Hypothalamus (tissue), 51 donors: ENCODE measurements at regions not wholly inside any gene's neighbourhood (a gene's known extent, or its start where the extent isn't known, plus 50 kb on each side); places are given as distances from the start of the nearest gene placed in this dataset.

Experiments
- DNase-seq, 51 donors: peaks; one replicate each; lab custom pipeline; 2025; lab: John Stamatoyannopoulos, UW

DNA sequence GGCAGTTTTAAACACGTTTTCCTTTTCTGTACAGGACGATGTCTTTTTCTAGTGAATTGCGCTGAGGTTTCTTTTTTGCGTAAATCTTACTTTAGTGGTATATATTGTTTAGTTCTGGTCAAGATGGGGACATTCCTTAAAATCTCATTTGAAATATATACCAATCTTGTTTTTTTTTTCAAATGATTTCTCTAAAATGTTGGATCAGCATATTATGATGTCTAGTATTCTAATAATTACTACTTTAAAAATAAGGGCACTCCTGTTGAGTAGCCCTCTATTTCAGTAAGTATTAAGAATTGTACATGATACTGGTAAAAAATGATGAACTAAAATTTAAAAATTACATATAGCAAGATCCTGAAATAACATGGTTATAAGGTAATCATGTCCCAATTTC is 224.1 kb upstream of the ARHGAP24 start:
- DNase-seq, result no peak

DNA sequence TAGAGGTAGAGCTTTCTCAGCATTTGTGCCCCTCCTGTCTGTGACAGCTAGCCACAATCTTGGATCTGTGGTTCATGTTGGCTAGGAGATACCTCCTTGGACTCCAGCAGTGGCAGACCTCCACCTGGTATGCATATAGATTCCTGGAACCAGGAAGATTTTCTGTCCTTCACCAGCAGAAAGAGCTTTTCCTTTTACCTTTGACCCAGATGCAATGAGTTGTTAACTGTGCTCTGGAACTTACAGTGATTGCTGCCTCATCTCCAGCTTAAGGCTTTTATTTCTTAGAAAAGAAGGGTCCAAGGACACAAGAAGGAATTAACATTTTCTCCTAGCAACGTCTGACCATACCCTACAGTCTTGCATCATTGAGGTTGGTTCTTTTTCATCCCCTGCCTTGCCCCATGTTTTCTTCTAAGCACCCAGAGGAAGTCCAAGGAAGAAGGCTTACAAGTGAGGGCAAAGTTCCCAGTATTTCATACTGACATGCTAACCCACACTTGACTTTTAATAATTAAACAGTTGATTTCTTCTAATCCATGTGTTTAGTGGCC is 217.1 kb upstream of the ARHGAP24 start:
- no peak for DNase-seq

DNA sequence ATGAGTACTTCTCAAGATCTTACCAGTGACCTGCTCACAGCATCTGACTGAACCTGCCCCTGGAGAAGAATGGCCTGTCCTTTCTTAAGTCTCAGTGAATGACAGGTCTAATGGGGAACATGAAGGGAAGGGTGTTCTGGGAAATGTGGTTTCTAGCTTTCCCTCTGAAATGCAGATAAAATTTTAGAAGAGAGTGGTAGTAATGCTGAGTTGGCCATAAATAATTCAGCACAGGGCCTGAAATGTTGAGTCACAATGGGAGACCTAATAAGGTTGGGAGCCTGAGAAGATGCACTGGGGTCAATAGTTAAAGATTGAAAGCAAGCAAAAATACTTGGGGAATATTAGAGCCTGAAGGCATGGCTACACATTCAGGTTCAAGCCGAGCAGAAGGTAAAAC is 214.9 kb upstream of the ARHGAP24 start:
- no peak for DNase-seq

DNA sequence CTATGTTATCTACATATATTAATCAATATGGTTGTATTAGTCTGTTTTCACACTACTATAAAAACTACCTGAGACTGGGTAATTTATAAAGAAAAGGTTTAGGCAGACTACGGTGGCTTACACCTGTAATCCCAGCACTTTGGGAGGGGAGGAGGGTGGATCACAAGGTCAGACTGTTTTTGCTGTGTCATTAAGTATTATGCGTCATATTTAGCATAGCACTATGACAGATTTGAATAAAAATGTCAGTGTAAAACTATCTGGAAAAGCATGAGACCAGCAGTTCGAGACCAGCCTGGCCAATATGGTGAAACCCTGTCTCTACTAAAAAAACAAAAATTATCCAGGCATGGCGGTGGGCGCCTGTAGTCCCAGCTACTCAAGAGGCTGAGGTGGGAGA is 209.7 kb upstream of the ARHGAP24 start:
- DNase-seq, result no peak

DNA sequence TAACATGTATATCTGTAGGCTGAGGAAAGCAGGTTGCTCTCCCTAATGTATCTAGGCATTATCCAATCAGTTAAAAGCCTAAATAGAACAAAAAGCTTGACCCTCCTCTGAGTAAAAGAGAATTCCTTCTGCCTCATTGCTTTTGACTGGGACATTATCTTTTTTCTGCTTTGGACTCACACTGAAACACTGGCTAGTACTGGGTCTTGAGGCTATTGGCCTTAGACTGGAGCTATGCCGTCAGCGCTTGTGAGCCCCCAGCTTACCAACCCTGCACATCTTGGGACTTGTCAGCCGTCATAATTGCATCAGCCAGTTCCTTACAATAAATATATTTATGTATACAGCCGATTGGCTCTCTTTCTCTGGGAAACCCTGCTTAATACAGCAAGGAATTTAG is 206.8 kb upstream of the ARHGAP24 start:
- DNase-seq, result no peak

DNA sequence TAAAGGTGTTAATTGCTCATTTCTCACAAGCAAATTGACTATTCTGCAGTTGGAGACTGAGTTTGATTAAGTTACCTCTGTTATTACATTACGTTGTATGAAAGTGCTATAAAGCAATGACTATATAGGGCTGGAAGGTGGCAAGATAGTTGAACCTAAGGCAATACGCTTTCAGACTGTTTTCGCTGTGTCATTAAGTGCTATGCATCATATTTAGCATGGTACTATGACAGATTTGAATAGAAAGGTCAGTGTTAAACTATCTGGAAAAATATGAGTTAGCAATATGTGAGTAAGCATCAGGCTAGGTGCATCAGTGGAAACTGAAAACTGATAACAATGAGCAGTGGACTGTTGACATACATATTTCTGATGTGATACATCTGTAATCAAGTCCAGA is 206.0 kb upstream of the ARHGAP24 start:
- no peak for DNase-seq

DNA sequence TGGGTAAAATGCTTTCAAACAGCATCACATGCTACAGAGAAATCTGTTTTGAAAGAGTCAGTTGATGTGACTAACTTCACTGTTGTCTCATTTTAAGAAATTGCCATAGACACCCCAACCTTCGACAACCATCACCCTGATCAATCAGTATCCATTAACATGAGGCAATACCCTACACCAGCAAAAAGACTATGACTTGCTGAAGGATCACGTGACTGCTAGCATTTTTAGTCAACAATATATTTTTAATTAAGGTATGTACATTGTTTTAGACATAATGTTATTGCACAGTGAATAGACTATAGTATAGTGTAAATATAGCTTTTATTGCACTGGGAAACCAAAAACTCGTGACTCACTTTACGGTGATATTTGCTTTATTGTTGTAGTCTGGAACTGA is 200.0 kb upstream of the ARHGAP24 start:
- no peak for DNase-seq

DNA sequence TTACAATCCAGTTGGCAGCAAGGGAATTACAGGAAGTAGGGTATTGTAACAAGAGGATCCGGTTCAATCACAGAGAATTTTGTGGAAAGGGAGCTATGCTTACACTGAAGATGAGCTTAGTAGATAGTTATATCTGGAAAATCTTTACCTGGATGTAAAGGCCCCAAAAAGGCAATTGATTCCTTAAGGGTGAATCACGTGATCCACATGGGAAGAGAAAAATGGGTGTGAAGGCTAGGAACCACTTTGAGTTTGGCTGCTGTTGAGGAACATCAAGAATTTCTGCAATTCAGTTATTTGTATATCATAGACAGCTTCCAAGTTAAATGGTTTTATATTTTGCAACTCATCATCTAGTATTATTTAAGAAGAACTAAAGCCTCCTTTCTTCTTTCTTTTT is 194.0 kb upstream of the ARHGAP24 start:
- DNase-seq, result no peak

DNA sequence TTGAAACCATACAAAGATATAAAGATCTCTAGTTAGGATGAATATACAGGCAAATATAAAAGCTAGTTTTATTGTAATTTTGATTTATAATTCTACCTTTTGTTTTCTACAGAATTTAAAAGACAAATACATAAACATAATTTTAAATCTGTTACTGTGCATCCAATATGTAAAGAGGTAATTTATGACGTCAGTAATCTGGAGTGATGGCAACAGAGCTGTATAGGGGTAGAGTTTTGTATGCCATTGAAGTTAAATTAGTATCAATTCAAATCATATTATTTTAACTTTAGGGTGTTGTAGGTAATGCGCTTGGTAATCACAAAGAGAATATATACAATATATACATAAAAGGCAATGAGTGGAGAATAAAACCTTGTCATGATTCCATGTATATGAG is 183.7 kb upstream of the ARHGAP24 start:
- no peak for DNase-seq

DNA sequence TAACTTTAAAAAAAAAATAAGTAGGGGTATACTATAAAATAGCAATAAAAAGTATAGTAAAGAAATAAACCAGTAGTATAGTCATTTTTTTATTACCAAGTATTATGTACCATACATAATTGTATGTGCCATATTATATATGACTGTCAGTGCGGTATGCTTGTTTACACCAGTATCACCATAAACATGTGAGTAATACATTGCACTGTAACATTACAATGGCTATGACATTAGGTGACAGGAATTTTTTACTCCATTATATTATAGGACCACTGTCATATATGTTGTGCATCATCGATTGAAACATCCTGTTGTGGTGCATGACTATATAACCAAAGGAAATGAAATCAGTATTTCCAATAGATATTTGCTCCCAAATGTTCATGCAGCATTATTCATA is 176.9 kb upstream of the ARHGAP24 start:
- no peak for DNase-seq

DNA sequence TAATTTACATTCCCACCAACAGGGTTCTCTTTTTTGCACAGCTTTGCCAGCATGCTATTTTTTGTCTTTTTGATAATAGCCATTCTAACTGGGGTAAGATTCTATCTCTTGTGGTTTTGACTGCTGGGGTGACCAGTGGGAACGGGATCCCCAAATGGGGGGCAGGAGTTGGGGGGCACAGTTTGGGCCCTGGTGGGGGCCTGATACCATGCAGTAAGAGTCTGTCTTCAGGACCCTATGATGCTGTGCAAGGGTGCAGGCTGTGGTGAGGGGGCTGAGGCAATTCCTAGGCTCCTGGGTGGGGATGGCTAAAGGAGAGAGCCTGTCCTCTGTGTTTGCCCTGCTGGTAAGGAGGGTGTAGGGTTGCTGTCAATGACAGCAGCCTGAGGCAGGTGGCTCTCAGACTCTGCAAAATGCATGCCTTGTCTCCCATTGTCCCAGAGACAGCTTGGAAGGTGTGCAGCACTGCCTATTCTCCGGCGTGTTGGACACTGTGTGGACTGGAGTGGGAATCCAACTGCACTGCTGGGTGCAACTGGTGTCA is 172.7 kb upstream of the ARHGAP24 start:
- DNase-seq, result no peak

DNA sequence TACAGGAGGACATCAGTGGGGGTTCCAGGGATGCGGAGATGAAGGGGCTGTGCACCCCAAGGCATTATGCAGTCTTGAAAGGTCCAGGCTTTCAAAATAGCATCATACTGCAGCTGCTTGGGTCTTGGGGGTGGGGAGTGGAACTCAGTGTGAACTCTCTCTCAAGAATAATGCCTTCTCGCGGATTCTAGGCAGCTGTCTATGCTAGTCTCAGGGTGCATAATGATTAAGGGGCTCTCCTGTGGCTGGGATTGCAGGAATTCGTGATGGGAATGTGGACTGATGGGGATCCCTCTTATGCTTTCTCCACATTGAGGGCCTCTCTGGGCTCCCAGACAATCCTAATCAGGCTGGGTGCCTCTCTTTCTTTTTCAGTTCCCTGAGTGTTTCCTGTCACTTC is 172.2 kb upstream of the ARHGAP24 start:
- no peak for DNase-seq

DNA sequence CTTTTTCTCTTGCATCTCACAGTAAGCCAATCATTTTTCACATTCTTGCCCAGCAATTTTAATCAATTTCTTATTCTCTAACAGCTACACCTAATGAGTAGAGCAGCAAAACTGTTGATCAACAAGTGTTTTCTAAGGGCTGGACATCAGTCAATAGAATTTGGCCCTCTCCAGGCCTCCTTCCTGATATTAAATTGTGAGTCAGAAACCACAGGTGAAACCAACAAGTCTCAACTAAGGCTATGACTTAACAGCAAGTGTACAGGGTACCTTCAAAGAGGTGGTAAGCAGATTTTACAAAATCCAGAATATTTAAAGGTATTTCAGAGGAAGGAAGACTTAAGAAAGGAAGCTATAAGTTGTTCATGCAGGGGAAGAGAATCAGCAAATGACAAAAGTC is 156.5 kb upstream of the ARHGAP24 start:
- no peak for DNase-seq

DNA sequence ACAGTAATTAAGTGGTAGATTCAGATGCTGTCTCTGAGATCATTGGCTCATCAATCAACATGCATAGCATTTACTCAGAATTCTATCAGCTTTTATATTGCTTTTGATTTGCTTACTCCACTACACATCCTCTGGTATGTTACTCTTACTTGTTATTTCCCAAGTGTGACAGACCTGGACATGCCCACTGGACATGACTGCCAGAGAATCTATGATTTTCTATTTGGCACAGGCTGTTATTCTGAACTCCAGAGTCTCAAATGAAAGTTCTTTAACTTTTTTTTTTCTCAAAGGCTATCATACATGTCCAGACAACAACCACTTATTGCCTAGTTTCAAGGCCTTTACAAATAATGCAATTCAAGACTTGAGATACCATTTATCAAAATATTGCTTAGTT is 116.1 kb upstream of the ARHGAP24 start:
- no peak for DNase-seq

DNA sequence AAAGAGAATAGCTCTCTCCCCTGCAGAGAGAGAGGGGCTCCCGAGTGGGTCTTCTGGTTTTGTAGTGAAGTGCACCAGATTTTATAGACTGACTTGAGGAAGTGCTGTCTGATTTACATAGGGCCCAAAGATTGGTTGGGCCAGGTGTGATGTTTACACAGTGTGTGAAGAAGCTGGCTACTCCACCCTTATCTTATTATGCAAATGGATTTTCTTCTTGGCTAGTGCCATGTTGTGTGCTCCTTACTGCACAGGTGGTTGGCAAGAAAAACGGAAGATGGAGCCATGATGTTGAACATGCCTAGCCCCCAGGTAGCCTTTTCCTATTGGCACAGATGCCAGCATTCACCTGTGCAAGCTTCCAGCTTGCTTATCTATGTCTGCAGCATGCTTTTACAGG is 112.4 kb upstream of the ARHGAP24 start:
- DNase-seq, result no peak

DNA sequence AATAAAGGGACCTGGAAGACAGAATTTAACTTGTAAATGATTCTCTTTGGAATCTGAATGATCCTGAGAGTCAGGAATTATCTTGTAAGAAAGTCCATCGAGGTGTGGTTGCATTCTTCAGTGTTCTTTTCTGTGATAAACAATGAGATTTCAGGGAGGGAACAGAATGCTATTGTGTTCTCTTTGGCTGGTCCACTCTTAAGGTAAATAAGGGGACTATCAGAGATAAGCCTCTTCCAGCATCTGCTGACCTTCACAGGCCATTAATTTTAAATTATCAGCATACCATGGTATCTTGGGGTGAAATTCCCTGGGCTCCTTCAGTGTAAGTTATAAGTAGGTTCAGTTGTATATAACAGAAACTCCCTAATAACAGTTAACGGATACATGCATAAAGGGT is 107.1 kb upstream of the ARHGAP24 start:
- DNase-seq, result no peak

DNA sequence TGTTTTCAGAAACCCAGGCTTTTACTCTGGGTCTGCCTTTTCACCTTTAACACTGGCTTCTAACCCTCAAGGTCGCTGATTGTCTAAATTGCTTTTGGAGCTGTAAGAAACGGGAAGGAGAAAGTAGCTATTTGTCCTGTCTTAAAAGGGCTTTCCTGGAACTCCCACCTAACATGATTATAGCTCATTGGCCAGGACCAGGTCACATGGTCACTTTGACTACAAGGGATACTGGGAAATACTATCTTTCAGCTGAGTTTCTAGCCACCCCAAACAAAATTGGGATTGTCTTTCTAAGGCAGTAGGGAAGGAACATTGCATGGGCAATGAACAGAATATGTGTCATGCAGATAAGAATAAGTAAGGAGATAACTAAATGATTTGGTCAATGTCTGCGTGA is 106.7 kb upstream of the ARHGAP24 start:
- no peak for DNase-seq

DNA sequence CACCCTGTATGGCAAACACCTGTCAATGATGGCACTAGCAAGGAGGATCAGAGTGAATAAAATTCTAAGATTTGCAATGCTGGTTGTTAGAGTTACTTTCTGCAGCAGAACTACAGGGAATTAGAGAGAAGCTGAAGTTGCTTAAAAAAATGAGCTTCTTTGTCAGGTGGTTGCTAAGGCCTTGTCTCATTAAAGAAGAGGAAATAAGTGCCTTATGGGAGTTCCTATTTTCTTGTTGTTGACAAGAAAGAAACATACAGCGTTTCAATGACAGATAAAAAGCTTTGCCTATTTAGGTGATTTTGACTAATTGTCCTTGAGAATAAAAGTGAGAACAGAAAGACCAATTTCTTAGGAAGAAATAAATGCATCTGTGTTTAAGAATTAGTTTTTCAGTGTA is 106.0 kb upstream of the ARHGAP24 start:
- DNase-seq, result peak in 1 of 51 donors; percentile 7

DNA sequence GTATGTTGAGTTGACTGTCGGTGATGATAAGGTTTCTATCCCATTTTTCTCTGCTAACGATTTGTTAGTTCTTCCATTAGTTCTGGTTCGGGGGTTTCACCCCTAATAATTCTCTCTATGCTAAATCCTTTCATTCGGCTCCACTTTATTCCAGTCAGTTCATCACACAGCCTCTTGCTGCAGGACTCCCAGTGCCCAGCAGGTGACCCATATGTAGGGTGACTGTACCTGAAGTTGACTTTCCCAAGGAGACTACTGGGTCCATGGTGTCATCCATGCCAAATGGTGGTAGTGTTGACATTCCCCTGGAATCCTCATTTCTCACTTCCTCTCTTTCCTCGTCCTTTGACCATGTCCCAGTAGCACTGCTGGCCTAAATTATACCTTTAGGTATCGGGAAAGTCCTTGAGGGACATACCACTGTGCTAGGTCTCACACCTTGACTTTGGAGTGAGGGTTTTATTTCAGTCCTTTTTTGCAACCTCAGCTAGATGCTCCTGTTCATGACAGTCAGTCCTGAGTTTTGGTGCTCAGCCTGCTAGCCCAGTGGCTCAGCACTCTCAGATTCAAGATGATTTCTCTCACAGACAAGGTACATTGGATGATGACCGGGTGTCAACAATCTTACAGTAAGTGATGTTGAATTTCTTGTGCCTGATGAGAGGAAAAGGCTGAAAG is 105.1 kb upstream of the ARHGAP24 start:
- no peak for DNase-seq

DNA sequence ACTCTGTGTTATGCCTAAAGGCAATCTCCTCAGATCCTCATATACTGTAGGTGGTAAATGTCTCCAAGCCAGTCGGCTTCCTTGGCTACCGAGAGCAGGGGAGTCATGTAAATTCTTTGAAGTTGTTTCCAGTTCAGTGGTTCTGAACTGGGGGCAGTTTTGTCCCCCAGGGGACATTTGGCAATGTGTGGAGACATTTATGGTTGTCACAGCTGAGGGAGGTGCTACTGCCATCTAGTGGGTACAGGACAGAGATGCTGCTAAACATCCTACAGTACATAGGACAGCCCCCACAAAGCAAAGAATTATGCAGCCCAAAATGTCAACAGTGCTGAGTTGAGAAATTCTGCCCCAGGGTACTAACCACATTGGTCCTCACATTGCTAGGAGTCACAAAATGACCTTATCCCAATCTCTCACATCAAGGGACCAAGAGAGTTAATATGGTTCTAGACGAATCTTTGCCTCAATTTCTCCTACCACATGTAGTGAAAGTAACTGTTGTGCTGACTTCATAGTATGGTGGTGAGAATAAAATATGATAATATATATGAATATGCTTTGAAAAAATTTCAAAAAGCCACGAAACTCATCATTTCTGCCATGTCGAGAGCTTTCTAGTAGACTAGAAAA is 104.4 kb upstream of the ARHGAP24 start:
- peak in 21 of 51 donors; percentile 0 to 38 (median 4) for DNase-seq

DNA sequence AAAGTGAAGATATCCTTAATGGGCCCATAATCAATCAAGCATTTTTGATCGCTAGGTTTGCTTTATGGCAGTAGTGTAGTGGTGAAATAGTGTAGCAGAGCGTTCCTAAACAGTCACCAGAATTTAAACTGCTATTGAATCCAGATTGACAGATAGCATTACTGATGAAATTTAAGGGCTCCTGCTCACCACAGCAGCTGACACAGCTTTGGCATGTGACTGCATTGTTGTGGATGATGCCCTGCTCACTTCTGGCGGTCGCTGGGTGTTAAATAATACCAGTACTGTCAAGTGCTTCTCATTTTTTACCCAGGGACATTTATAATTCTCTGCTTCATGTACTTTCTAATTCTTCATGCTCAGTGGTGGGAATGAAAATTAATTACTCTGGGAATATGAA is 102.0 kb upstream of the ARHGAP24 start:
- peak in 4 of 51 donors; percentile 0 to 5 (median 2) for DNase-seq

DNA sequence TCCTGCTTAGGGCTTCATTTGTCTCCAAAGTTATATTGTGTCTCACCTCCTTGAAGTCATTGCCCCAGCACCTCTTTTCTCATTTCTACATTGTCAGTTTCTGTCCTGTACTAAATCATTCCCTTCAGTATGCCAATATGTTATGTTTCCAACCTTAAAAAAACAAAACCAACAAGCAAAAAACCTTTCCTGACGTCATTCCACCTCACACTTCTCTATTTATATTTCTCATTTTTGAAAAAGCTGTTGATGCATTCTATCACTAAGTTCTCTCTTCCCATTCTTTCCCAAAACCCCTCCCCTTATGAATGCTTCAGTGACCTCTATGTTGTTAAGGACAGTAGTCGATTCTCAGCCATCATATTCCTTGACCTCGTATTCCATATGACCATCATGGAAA is 98.7 kb upstream of the ARHGAP24 start:
- DNase-seq, result no peak
